DMS 273 treated with DMSO at 0.1 percent for 48 hours (cell line): ENCODE measurements at regions not wholly inside any gene's neighbourhood (a gene's known extent, or its start where the extent isn't known, plus 50 kb on each side); places are given as distances from the start of the nearest gene placed in this dataset.

Experiments
- DNase-seq: peaks from one replicate; lab custom pipeline; 2025; lab: John Stamatoyannopoulos, UW

DNA sequence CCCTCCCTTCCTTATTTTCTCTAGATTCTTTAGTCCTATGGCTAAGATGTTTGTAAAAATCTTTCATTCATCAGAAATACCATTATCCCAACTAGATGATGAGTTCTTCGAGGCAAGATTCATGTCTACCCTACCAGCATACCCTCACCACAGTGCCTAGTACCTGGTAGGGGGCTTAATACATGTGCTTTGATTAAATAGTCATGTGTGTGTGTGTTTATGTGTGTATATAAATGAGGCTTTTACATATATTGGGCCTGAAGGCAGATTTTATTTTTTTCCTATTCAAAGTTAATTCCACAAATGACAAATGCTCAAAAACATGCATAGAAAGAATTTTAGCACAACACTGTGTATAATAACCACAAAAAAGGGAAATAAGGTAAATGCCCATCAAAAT, 193.0 kb upstream of the IRX3 start:
- no peak for DNase-seq

DNA sequence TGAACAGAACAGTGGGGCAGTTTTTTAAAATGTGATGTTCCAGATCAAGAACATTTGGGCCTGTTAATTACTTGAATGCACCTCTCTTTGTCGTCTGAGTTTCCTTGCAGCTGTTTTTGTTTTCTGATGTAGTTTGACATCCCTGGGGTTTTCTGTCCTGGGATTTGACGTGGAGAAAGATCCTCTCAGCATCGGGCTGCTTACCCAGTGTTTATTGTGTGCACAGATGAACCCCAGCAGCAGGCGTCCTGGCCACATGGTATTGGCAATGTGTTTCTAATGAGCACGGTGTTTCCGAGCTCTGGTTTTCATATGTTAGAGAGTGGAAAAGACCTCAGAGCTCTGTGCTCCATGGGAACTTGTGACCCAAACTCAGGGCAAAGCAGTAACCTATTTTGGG, 191.1 kb upstream of the IRX3 start:
- no peak for DNase-seq

DNA sequence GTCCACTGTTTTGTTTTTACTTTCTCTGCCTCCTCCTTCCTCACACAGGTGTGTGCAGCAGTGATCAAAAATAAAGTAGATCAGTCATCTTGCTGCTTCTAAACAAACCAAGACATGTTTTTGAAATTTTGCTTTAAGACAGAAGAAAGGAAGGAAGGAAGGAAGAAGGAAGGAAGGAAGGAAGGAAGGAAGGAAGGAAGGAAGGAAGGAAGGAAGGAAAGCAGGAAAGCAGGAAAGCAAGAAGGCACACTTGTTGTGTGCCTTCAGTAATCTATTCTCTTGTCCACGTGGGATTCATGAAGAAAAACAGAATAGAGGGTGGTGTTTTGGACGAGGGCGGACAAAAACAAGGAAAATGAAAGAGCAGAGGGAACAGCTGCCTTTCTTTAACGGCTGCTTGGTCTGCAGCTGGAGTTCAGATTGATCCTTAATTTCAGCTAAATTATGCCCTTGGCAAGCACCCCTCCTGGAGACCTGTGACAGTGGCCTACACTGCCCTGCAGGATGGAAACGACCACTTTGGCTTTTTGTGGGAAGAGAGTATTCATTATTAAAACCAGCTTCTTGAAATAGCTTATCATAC, 188.5 kb upstream of the IRX3 start:
- DNase-seq = no peak

DNA sequence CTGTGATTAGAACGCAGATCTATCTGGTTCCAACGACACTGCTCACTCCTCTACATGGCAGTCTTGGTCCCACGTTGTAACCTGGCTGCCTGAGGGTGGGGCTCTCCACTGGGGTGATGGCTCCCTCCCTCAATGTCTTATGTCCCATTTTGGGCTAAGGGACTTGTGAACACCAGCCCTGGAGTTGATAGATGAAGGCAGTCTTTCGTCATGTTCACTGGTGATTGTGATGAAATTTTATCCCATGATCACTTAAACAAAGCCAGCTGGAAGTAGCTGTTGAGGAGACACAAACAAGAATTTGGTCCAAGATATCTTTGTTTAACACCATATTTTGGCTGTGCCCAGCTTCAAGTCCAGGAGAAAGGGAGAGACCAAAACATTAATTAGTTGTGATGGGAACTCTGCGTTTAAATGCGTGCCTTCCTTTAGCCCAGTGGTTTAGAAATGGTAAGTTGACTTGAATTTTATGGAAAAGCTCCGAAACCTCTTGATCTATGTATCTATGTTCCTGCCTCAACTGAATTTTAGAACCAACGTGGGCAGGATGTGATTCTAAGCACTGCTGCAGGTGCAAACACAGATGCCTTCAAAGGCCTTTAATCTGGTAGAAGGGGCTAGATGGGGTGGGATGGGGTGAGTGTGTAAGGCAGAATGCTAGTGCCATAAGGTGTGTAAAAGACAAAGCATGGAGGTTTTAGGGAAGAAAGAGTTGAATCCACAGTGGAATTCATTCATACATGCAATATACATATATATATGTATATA, 186.8 kb upstream of the IRX3 start:
- DNase-seq = no peak

DNA sequence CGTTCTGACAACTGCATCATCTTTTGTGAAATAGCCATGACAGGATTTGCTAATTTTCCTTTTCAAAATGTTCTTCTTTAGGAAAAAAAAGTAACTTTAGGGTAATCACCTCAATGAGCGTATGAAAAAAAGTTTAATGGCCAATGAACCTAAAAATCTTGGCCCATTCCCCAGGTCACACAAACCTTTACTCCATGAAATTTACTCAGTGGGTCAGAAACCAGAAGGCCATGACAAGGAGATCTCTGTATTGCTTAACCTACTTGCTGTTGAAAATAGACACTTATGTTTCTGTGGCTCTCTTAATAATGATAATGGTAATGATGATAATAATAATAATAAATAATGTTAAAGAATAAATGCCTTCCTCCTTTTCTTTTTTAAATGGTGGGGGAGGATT, 180.8 kb upstream of the IRX3 start:
- DNase-seq = no peak

DNA sequence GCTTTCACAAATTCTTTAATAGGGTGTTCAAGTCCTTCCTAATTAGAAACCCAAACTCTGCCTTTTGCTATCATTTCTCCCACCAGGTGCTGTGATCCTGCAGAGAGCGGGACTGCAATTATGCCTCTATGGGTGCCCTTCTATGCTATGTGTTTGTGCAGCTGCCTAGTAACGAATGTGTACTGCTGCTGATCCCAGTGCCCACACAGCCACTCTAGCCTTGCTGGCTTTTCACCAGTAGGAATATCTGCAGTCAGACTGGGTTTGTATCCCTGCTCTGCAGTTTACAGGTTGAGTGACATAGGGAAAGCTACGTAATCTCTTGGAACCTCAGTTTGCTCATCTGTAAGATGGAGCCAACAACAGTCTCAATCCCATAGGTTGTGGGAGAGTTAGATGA, 179.6 kb upstream of the IRX3 start:
- DNase-seq = no peak

DNA sequence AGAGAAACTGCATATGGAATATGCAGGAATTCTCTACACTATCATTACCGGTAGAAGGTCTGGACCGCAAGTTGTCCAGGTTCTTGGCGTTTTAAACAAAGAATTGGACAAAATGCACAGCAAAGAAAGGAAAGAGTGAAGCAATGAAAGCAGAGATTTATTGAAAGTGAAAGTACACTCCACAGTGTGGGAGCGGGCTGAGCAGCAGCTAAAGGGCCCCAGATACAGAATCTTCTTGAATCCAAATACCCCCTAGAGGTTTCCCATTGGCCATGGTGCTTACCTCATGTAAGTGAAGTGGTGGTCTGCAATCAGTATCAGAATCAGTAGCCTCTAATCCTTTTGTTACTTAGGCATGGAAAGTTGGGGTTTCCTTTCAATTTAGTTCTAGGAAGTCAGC, 178.5 kb upstream of the IRX3 start:
- DNase-seq = no peak

DNA sequence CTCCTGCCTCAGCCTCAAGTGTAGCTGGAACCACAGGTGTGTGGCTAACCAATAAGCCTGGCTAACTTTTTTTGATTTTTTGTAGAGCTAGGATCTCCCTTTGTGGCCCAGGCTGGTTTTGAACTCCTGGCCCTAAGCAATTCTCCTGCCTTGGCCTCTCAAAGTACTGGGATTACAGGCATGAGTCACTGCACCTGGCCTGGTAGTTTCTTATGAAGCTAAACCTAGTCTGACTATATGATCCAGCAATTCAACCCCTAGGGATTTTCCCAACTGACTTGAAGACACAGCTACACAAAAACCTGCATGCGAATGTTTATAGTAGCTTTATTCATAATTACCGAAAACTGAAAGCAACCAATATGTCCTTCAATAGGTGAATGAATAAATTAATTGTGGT, 176.2 kb upstream of the IRX3 start:
- no peak for DNase-seq

DNA sequence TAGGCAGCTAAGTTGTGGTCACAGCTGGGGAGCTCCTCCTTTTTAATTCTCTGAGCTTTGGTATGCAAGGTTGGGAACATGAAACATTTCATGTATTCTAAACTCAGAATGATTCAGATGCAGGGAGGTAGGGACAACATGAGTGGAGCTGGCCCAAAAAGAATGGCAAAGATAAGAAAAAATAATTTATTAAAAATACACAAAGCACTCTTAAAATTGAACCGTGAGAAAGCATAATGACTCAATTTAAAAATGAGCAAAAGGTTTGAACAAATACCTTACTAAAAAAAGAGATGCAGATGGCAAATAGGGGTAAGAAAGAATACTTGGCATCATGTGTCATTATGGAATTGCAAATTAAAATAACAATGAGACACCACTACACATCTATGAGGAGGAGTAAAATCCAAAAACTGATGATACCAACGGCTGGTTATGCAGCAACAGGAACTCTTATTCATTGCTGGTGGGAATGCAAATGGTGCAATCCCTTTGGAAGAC, 175.6 kb upstream of the IRX3 start:
- no peak for DNase-seq

DNA sequence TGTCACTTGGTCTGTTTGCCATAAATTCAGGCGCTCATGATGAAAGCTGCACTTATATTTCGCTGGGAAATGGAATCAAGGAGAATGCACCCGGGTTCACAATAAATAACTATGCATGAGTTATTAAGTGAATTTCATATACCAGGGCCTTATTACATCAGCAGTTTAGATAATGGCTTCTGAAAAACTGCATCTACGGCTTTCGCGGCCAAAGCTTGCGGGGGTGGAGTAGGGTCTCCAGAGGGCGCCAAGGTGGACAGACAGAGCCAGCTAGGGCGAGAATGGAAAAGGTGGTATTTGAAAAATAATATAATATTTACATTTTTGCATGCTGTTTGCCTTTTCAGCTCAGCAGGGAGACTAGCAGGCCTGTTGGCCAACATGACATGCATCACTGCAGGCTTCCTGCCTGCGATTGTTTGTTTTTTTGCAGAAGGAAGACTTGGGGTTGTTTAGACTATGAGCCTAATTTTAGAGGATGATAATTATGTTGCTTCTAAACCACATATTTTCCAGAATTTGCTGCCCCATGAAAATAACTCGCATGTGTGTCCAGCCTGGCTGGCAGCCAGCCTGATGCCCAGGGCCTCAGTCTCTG, 173.8 kb upstream of the IRX3 start:
- DNase-seq = no peak

DNA sequence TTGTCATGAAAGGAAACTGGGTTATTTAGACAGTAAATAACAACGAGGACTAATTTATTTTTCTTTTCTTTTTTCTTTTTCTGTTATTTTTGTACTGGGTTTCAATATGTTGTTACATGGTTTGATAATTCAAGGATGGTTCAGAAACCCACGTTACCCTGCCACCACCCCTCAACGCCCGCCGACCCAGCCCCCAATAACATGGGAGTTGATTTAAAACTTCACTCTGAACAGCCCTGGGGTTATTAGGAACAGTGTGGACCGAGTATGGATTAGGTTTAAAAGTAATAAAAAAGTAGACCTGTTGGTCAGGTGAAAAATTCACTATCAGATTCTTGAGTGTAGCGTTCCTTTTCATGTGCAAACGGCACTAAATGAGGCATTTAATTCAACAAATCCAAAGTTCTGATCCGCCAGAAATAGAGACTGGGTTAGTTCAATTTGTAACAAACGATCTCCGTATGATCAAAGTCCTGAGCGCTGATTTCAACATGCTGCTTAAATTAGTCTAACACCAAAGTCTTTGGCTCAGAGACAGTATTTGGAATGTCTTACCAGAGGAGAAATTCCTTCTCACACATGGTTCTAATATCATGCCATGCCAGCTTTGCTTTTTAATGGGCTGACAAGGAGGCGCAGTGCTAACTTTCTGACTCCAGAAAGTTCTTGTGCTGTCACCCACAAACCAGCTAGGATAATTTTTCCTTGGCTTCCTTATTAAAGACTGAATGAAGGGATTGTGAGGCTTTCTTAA, 173.1 kb upstream of the IRX3 start:
- no peak for DNase-seq

DNA sequence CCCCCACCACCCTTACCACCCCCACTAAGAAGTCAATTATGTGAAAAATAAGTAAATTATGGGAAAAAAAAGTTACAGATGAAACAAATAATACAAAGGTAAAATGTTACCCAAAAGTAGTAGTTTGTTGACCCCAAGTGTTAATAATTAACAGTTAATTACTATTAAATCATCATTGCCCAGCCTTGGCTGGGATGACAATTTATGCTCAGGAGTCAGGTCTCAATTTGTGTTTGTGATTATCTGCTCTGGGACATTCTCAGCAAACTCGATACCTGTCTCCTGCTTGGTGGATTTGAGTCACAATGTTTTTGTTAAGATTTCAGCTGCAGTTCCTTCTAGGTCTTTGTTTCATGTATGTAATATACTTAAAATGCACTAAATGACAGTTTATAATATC, 172.3 kb upstream of the IRX3 start:
- no peak for DNase-seq

DNA sequence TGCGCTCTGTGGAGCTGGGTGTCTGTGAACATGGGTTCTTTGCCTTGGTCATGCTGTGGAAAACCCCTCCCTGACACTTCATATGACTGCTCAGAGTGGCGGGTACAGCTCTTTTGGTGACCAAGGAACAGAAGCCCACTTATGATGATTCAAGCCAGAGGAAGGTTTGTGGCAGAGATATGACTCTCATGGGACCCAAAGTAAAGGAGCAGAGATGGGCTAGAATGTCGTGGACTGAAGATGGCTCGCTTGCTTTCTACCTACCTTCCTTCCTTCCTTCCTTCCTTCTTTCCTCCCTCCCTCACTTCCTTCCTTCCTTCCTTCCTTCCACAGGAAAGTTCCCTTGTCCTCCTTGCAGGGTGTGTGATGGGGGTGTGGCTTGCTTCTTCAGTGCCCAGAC, 169.7 kb upstream of the IRX3 start:
- no peak for DNase-seq

DNA sequence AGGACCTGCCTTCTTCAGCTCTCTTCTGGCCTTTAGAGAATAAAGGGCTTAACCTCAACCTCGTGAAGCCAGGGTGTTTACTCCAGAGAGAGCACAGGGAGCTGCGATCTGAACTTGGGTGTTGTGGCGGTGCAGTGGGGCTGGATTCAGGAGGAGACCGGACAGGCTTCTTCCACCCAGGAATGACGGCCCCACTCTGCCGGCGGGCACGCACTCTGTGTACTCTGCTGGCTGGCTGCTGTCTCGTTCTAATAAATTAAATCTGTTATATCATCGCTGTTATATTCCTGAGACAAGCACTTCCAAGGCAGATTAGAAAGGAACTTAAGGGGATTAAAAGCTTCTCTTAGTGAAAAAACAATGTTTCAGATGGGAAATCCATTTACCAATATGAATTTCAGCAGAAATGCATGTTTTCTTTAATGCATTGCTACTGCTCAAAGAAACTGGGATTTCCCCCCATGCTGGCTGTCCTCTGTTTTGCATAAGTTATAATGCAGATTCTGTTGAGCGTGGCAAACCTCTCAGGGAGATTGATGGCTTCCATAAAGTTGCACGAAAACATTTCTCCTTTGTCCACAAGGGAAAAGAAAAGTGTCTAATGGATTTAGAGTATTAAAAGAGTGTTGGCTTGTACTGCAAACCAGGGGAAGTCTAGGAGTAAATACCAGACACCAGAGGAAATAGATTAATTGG, 168.6 kb upstream of the IRX3 start:
- DNase-seq = no peak

DNA sequence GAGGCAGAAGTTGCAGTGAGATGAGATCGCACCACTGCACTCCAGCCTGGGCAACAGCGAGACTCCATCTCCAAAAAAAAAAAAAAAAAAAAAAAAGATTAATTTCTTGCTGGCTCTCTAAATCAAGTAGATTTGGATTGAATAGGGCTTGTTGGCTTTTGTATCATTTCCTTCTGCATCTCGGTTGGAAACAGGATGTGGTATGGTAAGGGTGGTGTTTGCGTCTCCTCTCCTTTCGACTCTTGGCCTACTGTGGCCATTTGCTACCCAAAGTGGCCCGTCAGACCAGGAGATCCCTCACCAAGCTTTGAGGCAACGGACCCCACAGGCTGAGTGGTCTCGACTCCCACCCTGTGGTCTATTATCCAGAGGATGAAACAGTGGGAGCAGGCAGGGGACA, 168.0 kb upstream of the IRX3 start:
- no peak for DNase-seq

DNA sequence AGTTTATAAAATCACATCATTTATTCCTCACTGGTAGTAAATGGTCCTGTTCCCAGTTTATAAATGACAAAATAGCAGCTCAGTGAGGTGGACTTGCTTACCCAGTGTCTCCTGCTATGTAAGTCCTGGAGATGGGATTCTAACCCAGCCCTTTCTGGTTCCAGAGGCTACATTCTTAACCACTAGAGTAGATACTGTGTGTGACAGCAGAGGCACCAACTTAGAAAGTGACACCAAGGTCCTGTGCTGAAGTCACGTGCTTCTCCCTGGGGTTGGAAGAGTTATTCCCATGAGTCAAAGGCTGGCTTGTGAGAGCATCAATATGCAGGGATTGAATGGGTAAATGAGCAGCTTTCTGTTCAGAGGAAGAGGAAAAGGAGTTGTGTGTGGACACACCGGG, 167.3 kb upstream of the IRX3 start:
- DNase-seq = no peak

DNA sequence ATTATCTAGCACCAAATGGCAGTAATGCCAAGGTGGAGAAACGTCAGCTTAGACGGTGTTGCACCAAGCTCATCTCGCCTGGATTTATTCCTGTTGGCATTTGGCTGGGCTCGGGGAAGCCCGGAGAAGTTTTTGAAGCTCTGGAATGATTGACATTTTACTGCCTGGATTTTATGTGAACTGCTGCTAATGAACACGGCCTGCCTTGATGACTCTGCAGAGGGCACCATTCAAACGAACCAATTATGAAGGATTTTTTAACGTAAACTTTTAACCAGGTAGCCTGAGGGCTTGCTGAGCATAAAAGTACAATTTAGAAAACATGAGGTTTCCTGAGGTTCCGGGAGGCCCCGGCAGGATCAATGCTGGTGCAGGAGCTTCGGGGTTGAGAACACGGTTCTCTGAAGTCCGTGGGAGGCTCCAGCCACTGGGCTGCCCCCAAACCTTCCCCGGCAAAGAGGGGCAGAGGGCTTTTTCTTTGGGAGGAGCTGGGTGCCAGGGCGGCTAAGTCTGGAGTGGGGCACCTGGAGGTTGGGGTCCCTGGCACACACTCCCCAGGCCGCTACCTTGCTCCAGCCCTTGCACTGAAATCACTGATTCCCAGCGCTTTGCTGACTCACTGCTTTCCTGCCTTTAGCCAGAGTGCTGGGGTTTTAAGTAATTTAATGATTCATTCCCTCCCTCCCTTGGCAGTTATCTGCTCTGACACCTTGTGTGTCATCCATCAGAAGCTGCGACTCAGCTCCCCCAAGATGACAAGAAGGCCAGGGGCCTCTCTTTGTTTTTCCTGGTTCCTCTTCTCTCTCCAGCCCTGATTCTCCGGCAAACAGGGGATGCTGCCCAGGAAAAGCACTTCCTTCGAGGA, 161.2 kb upstream of the IRX3 start:
- DNase-seq = no peak

DNA sequence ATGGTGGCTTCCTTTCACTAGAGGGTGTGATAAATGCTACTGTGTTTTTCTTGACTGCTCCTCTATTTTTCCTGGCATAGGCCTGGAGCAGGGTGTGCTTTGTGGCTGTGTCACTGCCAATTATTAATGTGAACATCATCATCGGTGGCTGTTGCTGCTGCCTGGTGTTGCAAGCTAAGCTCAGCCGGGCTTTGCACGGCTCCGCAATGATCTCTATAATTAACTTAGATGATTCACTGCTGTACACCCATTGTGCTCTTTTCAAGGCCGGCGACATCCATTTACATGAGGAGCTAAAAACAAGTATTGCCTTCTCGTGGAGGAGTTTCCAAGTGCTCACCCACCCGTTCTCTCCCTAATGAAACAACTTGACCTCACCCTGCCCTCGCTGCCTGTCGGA, 160.1 kb upstream of the IRX3 start:
- DNase-seq = no peak

DNA sequence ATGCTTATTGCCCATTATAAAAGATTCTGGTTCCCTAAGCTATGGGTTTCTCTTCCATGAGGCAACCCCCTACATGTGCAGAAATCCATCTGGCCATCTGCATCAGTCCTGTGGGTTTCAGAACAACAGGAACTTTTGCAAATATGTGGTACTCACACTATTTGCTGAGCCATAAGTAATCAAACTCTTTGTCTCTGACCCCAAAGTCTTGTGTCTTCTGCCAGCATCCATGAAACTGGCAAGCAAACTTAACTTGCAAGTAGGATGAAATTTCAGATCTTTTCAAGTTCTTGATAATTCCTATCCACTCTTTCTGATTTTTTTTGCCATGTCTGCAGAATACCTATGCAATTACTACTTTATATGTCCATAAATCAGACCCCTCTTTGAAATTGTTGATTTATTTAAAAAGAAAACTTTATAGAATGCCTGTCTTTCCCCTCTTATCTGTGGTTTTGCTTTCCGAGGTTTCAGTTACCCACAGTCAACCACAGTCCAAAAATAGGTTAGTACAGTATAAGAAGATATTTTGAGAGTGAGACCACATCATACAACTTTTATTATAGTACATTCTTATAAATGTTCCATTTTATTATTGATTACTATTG, 158.4 kb upstream of the IRX3 start:
- DNase-seq = no peak

DNA sequence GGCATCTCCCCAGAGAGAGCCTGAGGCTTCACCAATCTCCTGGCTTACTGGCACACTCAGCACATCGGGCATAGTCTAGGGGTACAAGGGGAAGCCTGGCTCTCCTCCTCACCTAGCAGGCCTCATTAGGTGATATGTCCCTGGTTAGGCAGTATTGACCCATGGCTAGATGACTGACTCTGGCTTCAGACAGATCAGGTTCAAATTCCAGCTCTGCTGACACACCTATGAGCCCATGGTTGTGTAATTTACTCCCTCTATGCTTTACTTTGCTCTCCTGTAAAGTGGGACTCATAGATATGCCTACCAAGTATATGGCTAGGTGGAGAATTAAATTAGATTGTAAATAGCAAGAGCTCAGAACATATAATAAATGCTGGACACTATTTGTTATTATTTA, 157.3 kb upstream of the IRX3 start:
- no peak for DNase-seq

DNA sequence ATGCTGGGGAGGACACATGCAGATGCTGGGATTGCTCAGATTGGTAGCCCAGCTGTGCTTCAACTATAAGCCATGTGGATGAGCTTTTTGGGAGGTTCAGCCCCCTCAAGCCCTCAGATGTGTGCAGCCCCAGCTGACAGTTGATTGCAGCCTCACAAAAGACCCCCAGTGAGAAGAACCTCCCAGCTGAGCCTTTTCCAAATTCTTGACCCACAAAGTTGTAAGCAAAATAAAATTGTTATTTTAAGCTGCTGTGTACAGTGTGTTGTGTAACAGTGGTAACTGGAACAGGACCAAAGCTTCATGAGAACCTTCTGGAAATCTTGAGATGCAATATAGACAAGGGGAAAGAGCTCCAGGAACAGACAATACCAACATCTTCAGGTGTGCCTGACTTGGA, 156.8 kb upstream of the IRX3 start:
- DNase-seq = no peak
